Endothelial cell of umbilical vein (primary cell): ENCODE measurements at regions not wholly inside any gene's neighbourhood (a gene's known extent, or its start where the extent isn't known, plus 50 kb on each side); places are given as distances from the start of the nearest gene placed in this dataset.

Source experiments
- BruUV-seq: library from RNA; stranded (reverse); fragments of 400-500 nt; replicated peaks from 2 replicates; lab custom pipeline; 2021; lab: Mats Ljungman, UMichigan
- CTCF ChIA-PET: fragments of 300-600, 350-600 bp; sonication (Branson Sonifier 250); formaldehyde crosslinking; loops from one replicate; lab custom pipeline; 2021; ENCODE audit warnings: antibody characterized with exemption, inconsistent platforms; lab: Charles Lee
- POLR2A ChIA-PET: fragments of 300-600, 350-600 bp; sonication (Branson Sonifier 250); formaldehyde crosslinking; loops from one replicate; lab custom pipeline; 2021; ENCODE audit warnings: antibody characterized with exemption, inconsistent platforms; lab: Charles Lee
- DNase-seq: peaks from one replicate; pipeline ENCODE4 v3.0.0-alpha.2; 2011; ENCODE audit warnings: low read depth, low spot score
- FAIRE-seq: peaks from 2 replicates; lab custom pipeline; 2011; peaks lifted over from hg19 to GRCh38; lab: Jason Lieb, UNC
- H2AFZ ChIP-seq: 2 replicates; pipeline ENCODE4 v1.6.0; 2012; ENCODE audit warnings: low read depth, low read length, control low read depth, inconsistent platforms
- H3K27ac ChIP-seq: 2 replicates; pipeline ENCODE4 v1.5.1; 2011; ENCODE audit warnings: low read depth, mild to moderate bottlenecking, control low read depth, low read length, moderate library complexity; ENCODE audit not compliant: insufficient read depth
- H3K27me3 ChIP-seq, 2 experiments: 2 replicates each; pipeline versions ENCODE4 v1.6.0 to v1.6.1; 2011; ENCODE audit warnings: low read length in 2 of 2, mixed read lengths in 1 of 2; ENCODE audit not compliant: control insufficient read depth in 2 of 2, insufficient read depth in 2 of 2
- H3K36me3 ChIP-seq, 2 experiments: 2 replicates in 1 of 2; 3 replicates in 1 of 2; pipeline ENCODE4 v1.5.1; 2011; ENCODE audit warnings: low read length in 2 of 2, mild to moderate bottlenecking in 1 of 2, moderate library complexity in 1 of 2; ENCODE audit not compliant: control insufficient read depth in 2 of 2, insufficient read depth in 2 of 2; ENCODE audit errors: extremely low read depth in 1 of 2
- H3K4me1 ChIP-seq: 3 replicates; pipeline ENCODE4 v1.5.1; 2011; ENCODE audit warnings: mild to moderate bottlenecking, low read length; ENCODE audit not compliant: control insufficient read depth, insufficient read depth; ENCODE audit errors: extremely low read depth
- H3K4me2 ChIP-seq: 2 replicates; pipeline ENCODE4 v1.6.1; 2011; ENCODE audit warnings: low read length, control low read depth, mixed read lengths; ENCODE audit not compliant: insufficient read depth
- H3K4me3 ChIP-seq, 3 experiments: fragments of 200-600 bp in 1 of 3; sonication (generic), shearing (Covaris generic) in 1 of 3; replicated peaks in 1 of 3; 2 replicates each; pipeline ENCODE4 v1.5.1; 2011 to 2016; ENCODE audit warnings: control low read depth in 3 of 3, low read length in 3 of 3, mild to moderate bottlenecking in 2 of 3, inconsistent platforms in 1 of 3, low read depth in 1 of 3, moderate library complexity in 1 of 3; ENCODE audit not compliant: insufficient read depth in 1 of 3
- H3K79me2 ChIP-seq: 2 replicates; pipeline ENCODE4 v1.6.0; 2012; ENCODE audit warnings: low read length, inconsistent platforms; ENCODE audit not compliant: control insufficient read depth, insufficient read depth
- H3K9ac ChIP-seq: replicated peaks from 2 replicates; pipeline ENCODE3; 2011; ENCODE audit warnings: low read length, control low read depth; ENCODE audit not compliant: insufficient read depth; ENCODE audit errors: extremely low read depth
- H3K9me1 ChIP-seq: replicated peaks from 3 replicates; pipeline ENCODE4 v1.6.0; 2011; ENCODE audit warnings: mild to moderate bottlenecking, low read length; ENCODE audit not compliant: control insufficient read depth, insufficient read depth; ENCODE audit errors: extremely low read depth
- H3K9me3 ChIP-seq: replicated peaks from 2 replicates; pipeline ENCODE4 v1.5.1; 2012; ENCODE audit warnings: low read length, inconsistent platforms; ENCODE audit not compliant: control insufficient read depth, insufficient read depth
- H4K20me1 ChIP-seq: replicated peaks from 2 replicates; pipeline ENCODE3; 2011; ENCODE audit warnings: mild to moderate bottlenecking, low read length; ENCODE audit not compliant: control insufficient read depth, insufficient read depth; ENCODE audit errors: extremely low read depth
- EZH2 ChIP-seq: IDR thresholded peaks from 2 replicates; pipeline ENCODE4 v1.6.1; 2012; ENCODE audit warnings: borderline replicate concordance, low read depth, mild to moderate bottlenecking, moderate library complexity, low read length, inconsistent platforms; ENCODE audit not compliant: severe bottlenecking
- FOS ChIP-seq: IDR thresholded peaks from 2 replicates; pipeline ENCODE4 v1.6.1; 2011; ENCODE audit warnings: mild to moderate bottlenecking, low read length, moderate library complexity, borderline replicate concordance; ENCODE audit not compliant: insufficient read depth
- GATA2 ChIP-seq: IDR thresholded peaks from 2 replicates; pipeline ENCODE4 v1.7.0; 2011; ENCODE audit warnings: low read depth, mild to moderate bottlenecking, moderate library complexity, mixed read lengths, low read length; ENCODE audit not compliant: insufficient read length, insufficient read depth
- JUN ChIP-seq: IDR thresholded peaks from 2 replicates; pipeline ENCODE4 v1.6.1; 2011; ENCODE audit warnings: borderline replicate concordance, low read depth; ENCODE audit not compliant: insufficient read length, insufficient read depth
- MYC ChIP-seq: IDR thresholded peaks from one replicate; pipeline ENCODE4 v1.6.1; 2011; ENCODE audit warnings: mild to moderate bottlenecking, low read depth, low read length
- POLR2A ChIP-seq: IDR thresholded peaks from 2 replicates; pipeline ENCODE4 v1.6.1; 2012; ENCODE audit warnings: low read depth, mild to moderate bottlenecking, control low read depth, low read length
- POLR2AphosphoS5 ChIP-seq: IDR thresholded peaks from 2 replicates; pipeline ENCODE4 v1.6.1; 2012; ENCODE audit warnings: low read depth, mild to moderate bottlenecking, control low read depth, low read length, moderate library complexity; ENCODE audit not compliant: insufficient read depth
- dilution Hi-C: fragments of 300-500 bp; cut with MboI; formaldehyde crosslinking; loops from one replicate; pipeline ENCODE4 v1.15.0; 2019; ENCODE audit warnings: low sequenced_read_pairs; ENCODE audit not compliant: extremely low pct_ligation_motif_present
- intact Hi-C: fragments of 100-400 bp; cut with micrococcal nuclease; formaldehyde crosslinking; loops from one replicate; pipeline ENCODE4 v1.10.0; 2022
- TF ChIP-seq, protein P1 (sequence below), 2 donors: IDR thresholded peaks; 1 replicate in 1 of 2; 2 replicates in 1 of 2; pipeline ENCODE4 v1.5.1; 2011; ENCODE audit warnings: low read length in 2 of 2, mild to moderate bottlenecking in 2 of 2, moderate library complexity in 2 of 2, control low read depth in 1 of 2, inconsistent platforms in 1 of 2, low read depth in 1 of 2; ENCODE audit not compliant: insufficient read depth in 1 of 2; ENCODE audit errors: extremely low read depth in 1 of 2
- TF ChIP-seq, protein P2 (sequence below): IDR thresholded peaks from 2 replicates; pipeline ENCODE4 v1.6.1; 2011; ENCODE audit not compliant: insufficient read depth, insufficient read length

DNA sequence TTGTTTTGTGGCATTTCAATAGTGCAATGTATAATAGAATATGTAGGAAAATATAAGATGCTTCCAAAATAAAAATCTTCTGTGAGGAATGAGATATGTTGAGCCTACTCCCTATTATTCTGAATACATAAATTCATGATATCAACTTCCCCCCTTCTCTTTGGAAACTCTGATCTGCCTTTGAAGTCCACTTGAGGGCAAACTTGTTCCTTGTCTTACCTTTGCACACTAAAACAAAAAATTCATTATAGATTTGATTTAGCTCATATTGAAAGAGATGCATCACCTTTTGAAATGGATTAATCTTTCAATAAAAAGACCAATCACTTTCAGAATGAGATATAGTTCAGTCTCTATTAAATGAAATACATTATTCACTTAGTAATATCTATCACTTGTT, 580.7 kb upstream of the ADGRL4 start:
- Histone ChIP-seq H3K4me2 (no peak overlapping the region), H3K27ac (no peak overlapping the region), H3K9ac (no peak overlapping the region), H4K20me1 (no peaks in the 10 kb centered on the region), H3K9me3 (no peaks in the 10 kb centered on the region), H2AFZ (no peak overlapping the region), H3K4me1 (no peaks in the 10 kb centered on the region), H3K36me3 (no peaks in the 10 kb centered on the region), H3K27me3 (no peaks in the 10 kb centered on the region), H3K79me2 (no peaks in the 10 kb centered on the region), H3K9me1 (no peaks in the 10 kb centered on the region), H3K4me3 (no peak overlapping the region)
- intact Hi-C loops, result no loop called here
- dilution Hi-C loops, result no loop called here
- CTCF ChIA-PET, result interaction anchor here (0.9 to 1.0 kb wide), 5 partner anchors 13 to 630 kb away, joined by 3 read pairs; no protein-coding TSS in a partner anchor
- FAIRE-seq (no peak), DNase-seq (no peak)
- BruUV-seq, result no TSS peak
- POLR2A ChIA-PET, result no interaction called here
- TF ChIP-seq MYC, result no peak
- no peak for TF ChIP-seq POLR2A
- no peak for TF ChIP-seq EZH2
- TF ChIP-seq, protein P1, sequence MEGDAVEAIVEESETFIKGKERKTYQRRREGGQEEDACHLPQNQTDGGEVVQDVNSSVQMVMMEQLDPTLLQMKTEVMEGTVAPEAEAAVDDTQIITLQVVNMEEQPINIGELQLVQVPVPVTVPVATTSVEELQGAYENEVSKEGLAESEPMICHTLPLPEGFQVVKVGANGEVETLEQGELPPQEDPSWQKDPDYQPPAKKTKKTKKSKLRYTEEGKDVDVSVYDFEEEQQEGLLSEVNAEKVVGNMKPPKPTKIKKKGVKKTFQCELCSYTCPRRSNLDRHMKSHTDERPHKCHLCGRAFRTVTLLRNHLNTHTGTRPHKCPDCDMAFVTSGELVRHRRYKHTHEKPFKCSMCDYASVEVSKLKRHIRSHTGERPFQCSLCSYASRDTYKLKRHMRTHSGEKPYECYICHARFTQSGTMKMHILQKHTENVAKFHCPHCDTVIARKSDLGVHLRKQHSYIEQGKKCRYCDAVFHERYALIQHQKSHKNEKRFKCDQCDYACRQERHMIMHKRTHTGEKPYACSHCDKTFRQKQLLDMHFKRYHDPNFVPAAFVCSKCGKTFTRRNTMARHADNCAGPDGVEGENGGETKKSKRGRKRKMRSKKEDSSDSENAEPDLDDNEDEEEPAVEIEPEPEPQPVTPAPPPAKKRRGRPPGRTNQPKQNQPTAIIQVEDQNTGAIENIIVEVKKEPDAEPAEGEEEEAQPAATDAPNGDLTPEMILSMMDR (IDR thresholded peaks at IDR 0.05; ENCODE audit: extremely low read depth in 1 of 2, insufficient read depth in 1 of 2, low read depth in 1 of 2, low read length in 2 of 2), result no peak
- no peak for TF ChIP-seq FOS
- TF ChIP-seq, protein P2, sequence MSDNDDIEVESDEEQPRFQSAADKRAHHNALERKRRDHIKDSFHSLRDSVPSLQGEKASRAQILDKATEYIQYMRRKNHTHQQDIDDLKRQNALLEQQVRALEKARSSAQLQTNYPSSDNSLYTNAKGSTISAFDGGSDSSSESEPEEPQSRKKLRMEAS, result no peak
- no peak for TF ChIP-seq POLR2AphosphoS5
- TF ChIP-seq JUN, result no peak
- no peak for TF ChIP-seq GATA2
